Stimulated activated CD4-positive, alpha-beta T cell treated with anti-CD3 and anti-CD28 coated beads, Interleukin-15, amount 100 ng/mL, for 48 hours (primary cell): ENCODE measurements at regions not wholly inside any gene's neighbourhood (a gene's known extent, or its start where the extent isn't known, plus 50 kb on each side); places are given as distances from the start of the nearest gene placed in this dataset.

Experiments used
- DNase-seq, 2 donors: peaks; one replicate each; pipeline ENCODE4 v3.0.0-alpha.2; 2020; ENCODE audit warnings: low read depth in 2 of 2

DNA sequence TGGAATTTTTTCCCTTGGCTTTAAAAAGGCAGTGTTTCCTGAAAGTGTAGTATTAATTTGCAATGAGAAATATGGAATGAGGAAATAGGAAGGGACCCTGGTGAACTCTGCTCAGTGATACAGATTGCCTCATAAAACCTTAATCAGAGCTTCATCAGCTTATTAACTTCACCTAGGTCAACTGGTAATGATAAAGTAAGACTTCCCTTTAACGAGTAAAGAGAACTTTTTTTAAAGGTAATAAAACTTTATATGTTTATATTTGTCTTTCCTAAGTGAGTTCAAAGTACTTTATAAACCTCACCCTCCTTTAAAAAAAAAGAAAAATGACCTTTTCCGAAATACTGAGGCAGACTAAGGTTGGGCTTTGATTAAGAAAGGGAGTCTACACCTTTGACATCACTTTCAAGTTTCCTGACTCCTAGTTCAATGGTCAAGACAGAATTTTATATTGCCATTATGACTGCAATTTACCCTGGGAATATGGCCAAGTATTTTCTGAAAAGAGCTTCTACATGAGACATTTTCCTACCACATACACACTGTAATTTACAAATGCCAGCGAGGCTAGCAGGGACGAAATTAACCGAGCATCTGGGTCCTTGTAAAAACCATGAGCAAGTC lies 706.3 kb upstream of the TENM3 start:
- no peak for DNase-seq

DNA sequence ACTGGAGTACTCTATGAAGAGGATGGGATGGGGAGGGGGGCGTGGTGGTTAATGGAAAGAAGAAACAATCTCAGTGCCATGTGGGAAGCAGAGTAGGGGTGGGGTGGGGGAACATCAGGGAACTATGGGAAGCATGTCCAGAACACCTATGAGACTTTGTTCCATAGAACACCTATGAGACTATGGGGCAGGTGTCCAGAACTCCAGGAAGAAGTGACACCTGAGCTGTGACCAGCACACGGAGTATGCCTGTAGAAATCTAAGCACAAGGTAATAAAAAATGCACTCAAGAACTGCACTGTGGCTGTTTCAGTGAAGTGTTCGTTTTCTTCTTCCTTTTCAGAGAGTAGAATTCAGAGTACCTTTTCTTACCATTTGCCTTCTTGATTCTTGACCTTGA lies 704.8 kb upstream of the TENM3 start:
- DNase-seq: no peak

DNA sequence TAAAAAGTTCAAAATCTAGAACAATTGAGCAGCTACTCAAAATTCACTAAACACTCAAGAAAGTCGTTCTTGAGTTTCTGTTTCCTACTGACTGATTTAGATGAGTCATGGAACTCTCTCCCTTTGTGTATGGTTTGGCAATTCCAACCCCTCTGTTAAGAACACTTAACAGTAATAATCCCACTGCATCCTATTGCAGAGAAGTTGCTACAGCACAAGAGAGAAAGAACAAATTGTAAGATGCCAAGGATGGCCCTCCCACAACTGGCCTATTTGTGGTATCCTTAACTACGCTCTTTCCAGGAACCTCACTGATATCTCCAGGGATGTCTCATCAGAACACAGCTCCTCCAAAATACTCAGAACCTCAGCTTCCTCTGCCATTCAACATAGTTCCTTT lies 701.8 kb upstream of the TENM3 start:
- no peak for DNase-seq

DNA sequence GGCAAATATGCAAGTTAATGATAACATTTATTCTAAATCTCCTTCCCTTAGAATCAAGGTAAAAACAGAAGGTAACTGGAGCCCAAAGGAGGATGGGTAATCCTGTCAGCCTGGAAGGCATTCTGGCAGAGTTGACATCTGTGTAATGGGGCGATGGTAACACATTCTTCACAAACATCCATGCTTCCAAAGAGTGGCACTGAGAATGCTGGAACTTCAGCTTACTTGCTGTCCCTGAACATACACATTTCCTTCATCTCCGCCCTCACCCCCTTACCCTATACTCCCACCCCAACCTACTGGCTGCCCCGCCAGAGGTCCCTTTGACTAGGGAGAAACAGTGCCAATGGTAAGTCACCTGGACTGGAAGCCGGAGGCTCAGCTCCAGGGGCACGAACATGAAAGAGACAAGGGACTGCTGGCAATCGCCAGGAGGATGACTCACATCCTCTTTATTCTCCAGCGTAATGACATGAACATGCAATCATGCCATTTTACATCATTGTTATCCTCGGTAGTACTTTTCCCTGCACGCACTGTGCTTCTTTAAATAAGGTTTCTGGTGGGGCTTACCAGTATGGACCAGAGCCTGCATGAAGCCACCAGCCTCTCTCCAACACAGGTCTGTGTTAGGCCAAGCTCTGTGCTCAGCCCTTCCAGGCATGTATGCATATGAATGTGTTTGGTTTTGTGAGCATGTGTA lies 694.2 kb upstream of the TENM3 start:
- DNase-seq: no peak

DNA sequence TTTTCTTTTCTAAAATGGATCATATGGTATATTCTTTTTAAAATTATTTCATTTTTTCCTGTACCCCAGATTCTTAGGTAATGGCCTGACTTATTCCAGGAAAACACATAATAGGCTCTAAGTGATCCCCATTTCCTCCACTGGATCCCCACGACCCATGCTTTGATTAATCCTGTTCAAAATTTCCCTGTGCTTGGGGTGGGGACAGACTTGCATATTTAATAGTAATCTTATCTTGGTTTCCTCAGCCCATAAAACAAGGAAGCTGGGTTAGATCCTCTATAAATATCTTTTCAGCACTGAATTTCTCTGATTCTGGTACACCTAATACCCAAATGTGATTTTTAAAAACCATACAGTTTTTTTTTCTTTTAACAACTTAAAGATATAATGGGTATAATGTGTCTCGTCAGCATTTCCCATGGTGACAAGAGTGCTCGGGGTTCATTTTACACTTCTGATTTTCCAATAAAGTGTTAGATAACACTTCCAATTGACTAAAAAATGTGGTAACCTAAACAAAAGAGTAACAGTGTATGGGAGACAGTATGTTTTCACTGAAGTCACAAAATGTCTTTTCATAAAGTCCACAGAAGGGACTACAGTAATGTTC lies 693.5 kb upstream of the TENM3 start:
- DNase-seq: no peak

DNA sequence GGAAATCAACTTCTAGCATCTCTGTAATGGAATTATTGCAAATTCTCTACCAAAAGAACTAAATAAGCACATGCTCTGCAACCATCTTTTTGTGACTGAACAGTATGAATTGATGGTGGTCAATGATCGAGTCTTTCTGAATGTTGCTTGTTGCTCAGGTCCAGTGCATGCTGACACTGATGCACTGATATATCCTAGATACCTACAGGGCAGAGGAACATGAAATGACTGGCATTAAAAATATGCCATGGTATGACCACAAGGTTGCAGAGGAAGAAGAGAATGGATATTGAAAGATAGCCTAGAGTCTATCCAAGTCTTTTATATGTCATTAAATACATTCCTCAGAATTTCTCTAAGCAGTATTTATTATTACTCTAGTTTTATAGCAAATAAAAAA lies 692.8 kb upstream of the TENM3 start:
- no peak for DNase-seq

DNA sequence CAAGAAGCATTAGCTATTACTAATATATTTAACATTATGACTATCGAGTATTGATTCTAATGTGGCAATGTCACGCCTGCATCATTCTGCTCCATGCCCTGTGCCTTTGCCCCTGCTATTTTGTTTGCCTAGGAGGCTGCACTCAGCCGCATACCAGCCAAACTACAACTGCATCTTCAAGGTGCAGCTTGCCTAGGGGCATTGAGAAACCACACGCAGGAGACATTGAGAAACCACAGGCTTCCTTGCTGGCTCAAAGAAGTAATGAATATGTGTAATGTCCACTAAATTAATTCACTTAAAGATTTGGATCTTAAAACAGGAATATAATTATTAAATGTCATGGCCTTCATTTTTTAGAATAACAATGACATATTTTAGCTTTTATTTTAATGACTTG lies 683.6 kb upstream of the TENM3 start:
- DNase-seq: no peak

DNA sequence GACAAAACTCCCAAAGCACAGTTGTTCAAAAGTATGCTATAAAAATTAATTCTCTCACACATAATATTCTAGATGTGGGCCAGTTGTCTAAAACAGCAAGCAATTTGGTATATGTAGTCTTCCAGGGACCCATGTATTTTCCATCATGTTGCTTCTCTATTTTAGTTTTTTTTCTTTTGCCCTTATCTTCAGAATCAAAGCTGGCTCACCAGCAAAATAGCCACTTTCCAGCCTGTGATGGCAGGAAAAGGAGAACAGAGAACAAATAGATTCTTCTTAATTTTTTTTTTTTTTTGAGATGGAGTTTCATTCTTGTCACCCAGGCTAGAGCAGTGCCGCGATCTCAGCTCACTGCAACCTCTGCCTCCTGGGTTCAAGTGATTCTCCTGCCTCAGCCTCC lies 680.8 kb upstream of the TENM3 start:
- no peak for DNase-seq

DNA sequence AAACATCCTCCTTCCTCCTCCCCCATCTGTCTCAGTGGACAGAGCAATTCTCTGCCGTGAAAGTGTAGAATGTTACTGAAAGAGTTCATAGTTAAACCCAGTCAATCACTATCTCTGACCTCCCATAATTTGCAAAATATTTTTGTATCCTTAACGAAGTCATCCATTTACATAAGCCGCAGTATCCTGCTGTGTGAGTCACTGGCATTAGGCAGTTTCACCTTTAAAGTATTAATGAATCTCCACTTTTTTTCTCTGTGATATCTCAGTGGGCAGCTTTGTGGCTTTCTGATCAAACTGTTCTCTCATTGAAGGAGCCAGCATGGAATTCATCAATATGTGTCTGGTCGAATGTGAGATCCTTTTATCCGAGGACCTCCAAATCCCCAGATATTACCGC lies 678.6 kb upstream of the TENM3 start:
- no peak for DNase-seq

DNA sequence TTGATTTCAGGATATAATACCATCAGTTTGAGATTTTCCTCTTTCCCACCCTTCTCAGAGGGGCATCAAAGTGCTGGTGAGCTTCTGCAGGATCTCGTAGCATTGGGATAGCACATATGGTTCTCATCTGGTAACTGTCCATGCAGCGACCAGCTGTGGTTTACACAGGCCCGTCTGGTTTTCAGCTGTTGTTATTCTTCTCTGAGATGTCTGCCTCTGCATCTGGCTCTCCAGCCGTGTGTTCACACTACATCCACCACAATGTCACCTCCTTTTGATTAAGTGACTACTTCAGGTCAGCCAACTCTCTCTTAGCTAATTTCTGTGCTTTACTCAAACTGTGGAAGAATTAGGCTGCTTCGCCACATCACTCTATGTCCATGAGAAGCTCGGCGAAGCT lies 676.7 kb upstream of the TENM3 start:
- no peak for DNase-seq

DNA sequence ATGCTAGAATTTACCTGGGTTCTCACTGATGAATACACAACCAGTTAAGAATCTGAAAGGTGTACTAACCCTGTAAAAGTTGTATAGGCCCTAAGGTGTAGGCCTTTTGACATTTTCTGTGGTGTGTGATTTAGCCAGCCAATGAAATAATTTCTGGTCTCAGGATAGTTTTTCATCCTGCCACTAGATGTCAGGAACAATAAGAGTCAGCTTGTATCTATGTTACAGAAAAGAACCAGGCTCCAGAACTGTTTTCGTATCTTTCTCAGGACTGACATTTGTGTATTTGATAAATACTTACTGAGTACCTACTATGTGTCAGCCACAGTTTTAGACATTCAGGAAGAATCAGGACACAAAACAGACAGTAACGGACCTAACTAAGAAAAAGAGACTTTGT lies 673.6 kb upstream of the TENM3 start:
- DNase-seq: no peak

DNA sequence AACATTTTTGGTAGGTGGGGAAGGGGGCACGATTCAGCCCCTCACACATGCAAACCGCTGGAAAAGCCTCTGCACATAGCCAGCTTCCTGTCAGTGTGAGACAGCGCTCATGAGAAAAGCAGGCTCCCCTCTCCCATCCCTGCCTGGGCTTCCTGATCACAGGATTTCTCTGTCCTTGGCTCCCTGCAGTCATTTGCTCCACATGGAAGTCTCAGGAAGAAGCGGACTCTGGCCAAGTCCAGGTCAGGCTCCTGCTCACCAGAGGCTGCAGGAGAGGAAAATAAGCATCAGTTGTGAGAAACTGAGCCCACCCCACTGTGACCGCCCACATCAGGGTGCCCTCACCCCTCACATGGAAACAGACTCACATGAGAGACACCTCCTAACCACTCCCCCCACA lies 664.3 kb upstream of the TENM3 start:
- no peak for DNase-seq

DNA sequence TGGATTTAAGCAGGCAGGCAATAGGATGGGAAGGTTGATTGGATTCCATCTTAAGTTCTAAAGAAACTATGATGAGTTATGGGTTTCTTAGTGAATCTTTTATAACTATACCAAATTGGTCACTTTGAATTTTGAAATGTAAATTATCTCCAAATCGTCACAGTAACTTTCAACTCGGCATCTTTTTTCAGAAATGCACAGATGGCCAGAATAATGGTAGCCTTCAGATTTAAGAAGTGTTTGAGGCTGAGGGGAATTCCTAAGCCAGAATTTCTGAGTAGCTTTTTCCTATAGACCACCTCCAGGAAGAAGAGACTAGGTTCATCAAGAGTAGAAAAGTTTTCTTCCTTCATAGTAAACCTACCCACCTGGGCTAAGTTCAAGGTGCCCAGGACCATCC lies 663.7 kb upstream of the TENM3 start:
- no peak for DNase-seq

DNA sequence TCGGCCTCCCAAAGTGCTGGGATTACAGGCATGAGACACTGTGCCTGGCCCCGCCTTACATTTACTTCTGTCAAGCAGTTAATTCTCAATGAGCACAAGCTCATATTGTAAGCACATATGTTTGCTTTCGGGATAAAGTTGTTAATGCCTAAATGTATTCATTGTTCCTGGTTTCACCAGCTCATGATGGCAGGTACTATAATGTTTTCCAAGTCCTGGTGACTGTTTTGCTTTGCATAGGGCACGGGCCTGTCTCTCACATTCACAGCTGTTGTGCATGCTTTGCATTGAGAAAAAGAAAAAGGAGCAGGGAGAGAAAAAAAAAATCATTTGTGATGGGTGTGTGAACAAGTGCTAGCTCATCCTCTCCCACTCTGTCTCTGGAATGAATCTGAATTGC lies 661.2 kb upstream of the TENM3 start:
- no peak for DNase-seq

DNA sequence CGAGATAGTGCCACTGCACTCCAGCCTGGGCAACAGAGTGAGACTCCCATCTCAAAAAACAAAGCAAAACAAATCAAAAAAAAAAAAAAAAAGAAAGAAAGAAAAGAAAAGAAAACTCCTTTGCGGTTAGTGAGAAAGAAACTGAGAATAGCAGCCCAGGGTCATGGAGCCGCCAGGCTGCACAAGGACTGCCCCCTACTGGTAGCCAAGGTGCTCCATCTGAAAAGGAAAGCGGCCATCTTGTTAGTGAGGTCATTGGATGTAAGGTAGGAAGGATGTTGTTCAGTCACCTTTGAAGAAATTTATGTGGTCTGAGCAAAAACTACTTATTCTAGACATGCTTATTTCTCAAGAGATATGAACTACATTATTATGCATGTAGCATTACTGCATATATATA lies 660.6 kb upstream of the TENM3 start:
- DNase-seq: no peak

DNA sequence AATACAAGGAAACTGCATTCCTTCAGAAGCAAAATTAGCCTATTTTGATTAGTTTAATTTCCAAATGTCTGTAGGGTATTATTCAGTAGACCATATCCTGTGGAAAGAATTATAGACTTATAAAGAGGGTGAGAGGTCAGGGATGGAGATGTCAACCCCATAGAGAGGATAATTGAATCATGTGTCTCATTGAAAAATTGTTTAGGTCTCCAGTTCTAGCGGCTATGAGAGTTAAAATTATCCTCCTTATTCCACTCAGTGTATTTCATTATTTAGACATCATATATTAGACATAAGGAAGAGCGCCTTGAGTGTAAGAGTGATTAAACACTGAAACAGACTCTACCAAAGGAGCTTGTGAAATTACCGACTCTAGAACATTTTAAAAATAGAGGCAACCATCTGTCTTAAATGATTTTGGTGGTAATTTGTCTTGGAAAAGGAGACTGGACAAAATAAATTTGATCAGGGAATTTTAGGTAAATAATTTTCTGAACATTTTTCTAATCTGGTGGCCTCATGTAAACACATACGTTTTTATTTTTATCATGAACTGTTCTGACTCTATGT lies 654.4 kb upstream of the TENM3 start:
- no peak for DNase-seq

DNA sequence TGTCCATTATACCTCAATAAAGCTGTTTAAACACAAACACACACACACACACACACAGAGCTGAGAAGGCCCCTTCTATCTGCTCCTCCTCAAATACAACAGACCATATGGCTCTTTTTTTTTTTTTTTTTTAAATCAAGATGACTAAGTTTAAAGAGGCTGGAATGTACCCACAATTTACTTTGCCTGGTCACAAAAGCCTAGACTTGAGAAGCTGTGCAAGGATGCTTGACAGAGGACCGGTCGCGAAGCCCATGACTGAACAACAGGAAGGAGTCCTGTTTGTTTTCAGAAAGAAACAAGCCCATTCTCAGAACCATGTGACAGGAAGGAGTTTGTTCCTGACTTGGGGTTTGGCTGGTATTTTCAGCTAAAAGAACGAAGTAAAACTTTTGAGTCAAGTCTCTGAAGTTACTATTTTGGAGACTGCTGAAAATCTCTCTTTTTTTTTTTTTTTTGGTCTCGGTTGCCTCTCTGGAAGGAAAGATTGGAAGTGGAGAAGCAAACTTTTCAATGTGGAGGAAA lies 650.9 kb upstream of the TENM3 start:
- no peak for DNase-seq

DNA sequence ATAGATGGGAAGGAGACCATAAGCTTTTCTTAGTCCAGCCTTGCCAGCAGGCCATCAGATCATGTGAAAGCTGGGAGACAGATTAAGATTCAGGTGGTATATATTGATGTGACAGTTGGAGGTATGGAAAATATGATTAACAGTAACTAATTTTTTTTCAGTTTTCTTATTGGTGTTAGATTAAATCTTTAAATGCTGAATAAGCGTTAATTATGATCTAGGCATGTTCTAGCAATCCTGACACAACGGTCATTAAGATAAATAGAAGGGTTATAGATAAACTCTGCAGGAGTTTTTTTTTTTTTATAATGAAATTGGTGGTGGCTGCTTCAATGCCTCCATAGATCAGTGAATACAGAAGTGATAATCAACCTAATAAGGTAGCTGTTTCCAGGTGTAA lies 649.5 kb upstream of the TENM3 start:
- DNase-seq: no peak

DNA sequence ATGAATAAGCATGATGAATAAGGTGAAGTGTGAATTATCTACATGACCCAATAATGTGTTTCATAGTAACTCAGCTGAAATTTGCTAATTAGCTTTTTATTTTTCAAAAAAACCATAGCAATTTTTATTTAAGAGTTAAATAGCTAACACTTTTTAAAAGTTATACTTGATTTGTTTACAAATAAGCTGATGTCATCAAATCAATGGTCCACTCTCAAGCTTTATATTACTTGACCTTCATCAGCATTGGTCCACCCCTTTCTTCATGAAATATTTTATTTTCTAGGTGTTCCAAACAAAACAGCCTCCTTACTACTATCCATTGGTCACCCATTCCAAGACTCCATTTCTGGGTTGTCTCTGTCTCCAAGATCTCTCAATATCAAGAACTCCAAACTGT lies 649.0 kb upstream of the TENM3 start:
- DNase-seq: no peak

DNA sequence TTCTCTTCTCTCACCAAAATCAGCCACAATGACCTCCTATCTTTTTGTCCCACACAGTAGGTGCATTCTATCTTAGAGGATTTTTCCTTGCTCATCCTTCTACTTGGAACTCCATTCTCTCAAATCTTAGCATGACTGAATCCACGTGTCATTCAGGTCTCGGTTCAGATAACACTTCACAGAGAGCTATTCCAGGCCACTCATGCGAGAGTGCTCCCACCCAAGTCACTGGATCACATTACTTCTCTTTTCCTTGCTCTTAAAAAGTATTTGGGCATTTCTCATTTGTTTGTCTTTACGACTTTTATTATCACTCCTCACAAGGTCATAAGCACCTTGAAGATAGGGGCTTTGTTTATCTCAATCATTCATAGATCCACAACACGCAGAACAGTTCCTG lies 647.5 kb upstream of the TENM3 start:
- no peak for DNase-seq

DNA sequence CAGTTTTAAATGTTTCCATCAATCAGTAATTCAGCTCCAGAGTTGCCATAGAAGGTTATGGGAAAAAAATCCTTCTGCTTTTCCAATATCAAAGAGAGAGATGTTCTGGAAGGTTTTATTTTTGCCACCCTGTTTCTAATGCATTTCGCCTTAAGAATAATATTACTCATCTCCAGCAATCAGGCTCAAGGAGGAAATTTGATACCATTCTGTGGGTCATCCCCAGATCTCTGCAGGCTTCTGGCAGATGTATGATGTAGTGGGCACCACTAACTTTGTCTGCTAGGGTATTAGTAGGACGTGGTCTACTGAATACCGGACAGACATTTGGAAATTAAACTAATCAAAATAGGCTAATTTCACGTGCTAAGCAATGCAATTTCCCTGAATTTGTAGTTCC lies 645.4 kb upstream of the TENM3 start:
- DNase-seq: no peak

DNA sequence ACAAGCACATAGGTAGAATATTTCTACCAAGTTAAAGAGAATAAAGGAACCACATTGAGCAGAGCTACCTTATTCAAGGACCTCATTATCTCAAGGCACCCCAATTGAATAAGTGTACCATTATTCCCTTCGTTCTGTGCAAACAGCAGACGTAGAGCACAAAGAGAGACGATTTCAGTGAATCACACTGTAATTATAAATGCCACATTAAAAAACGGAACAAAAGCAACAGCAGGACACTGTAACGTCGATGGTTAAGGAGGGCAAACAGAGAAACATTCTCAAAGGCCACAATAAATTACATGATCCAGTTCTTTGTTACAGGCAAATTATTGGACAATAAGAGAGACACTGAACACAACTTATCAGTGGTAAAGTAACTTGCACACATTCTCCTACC lies 644.1 kb upstream of the TENM3 start:
- no peak for DNase-seq

DNA sequence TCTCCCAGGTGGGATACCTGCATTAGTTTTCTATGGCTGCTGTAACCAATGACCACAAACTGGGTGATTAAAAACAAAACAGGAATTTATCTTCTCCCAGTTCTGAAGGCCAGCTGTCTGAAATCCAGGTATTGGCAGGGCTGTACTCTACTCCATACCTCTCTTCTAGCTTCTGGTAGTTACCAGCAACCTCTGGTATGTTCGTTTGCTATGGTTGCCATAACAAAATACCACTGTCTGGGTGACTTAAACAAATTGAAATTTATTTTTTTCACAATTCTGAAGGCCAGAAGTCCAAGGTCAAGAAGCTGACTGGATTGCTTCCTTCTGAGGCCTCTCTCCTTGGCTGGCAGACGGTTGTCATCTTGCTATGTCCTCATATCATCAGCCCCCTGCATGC lies 642.1 kb upstream of the TENM3 start:
- DNase-seq: no peak
